ENCODE measurements at regions not wholly inside any gene's neighbourhood (a gene's known extent, or its start where the extent isn't known, plus 50 kb on each side); places are given as distances from the start of the nearest gene placed in this dataset.
"Not testable (repeated sequence)": the region's sequence is repeated elsewhere in the genome, so short reads cannot be mapped to it uniquely, and the experiment has no call there.

DNA sequence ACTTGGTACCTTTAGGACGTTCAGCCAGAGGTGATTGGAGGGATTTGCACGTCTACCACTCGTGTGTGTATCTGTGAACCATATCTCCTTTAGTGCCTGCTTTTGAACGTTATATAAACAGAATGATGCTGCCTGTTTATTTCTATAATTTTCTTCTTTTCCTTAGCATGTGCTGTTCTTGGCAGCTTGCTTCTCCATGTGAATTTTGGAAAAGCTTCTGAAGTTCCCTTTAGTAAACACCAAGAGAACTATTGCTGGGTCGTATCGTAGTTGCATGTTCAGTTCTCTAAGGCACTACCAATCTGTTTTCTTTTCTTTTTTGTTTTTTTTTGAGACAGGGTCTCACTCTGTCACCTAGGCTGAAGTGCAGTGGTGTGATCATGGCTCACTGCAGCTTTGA, 73.8 kb upstream of the FANCC start:
- dilution Hi-C loops (cut with MboI; ENCODE audit: extremely low pct_ligation_motif_present, low sequenced_read_pairs); FAIRE-seq; intact Hi-C loops (cut with micrococcal nuclease); H3K36me3 ChIP-seq (ENCODE audit: control insufficient read depth in 2 of 2, extremely low read depth in 1 of 2, insufficient read depth in 2 of 2, low read length in 2 of 2); H3K4me3 ChIP-seq (replicated peaks in 1 of 3; ENCODE audit: insufficient read depth in 1 of 3, low read depth in 1 of 3, low read length in 3 of 3); H3K9me1 ChIP-seq (replicated peaks; ENCODE audit: control insufficient read depth, extremely low read depth, insufficient read depth, low read length); POLR2A ChIA-PET; H3K4me2 ChIP-seq (ENCODE audit: insufficient read depth, low read length); H3K4me1 ChIP-seq (ENCODE audit: control insufficient read depth, extremely low read depth, insufficient read depth, low read length); H3K9me3 ChIP-seq (replicated peaks; ENCODE audit: control insufficient read depth, insufficient read depth, low read length); BruUV-seq (replicated peaks); H3K27me3 ChIP-seq (ENCODE audit: control insufficient read depth in 2 of 2, insufficient read depth in 2 of 2, low read length in 2 of 2); H2AFZ ChIP-seq (ENCODE audit: low read depth, low read length); H4K20me1 ChIP-seq (replicated peaks; ENCODE audit: control insufficient read depth, extremely low read depth, insufficient read depth, low read length); H3K27ac ChIP-seq (ENCODE audit: insufficient read depth, low read depth, low read length); H3K9ac ChIP-seq (replicated peaks; ENCODE audit: extremely low read depth, insufficient read depth, low read length); DNase-seq (ENCODE audit: low read depth, low spot score); H3K79me2 ChIP-seq (ENCODE audit: control insufficient read depth, insufficient read depth, low read length): not testable (repeated sequence)
- CTCF ChIA-PET, result interaction anchor here (1.6 kb wide), 1 partner anchor 21 kb away, joined by 4 read pairs; no protein-coding TSS in a partner anchor

DNA sequence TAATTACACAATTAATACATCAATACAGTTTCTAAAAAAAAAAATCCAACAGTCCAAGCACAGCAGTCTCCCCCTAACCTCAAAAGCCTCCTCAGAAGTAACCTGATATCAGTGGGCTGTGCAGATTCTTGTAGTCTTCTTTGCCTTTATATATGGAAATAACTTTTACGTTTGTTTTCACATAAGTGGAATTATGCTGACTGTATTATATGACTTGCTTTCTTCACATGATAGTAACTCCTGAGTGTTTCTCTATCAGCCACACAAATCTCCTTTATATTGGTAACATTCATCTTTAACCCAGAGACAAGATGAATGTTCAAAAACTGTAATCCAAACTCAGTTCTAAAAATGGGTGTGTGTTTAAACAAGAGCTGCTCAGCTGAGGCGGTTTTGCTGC, 71.9 kb upstream of the FANCC start:
- ChIA-PET POLR2A (no interaction called here), CTCF (no interaction called here)
- DNase-seq (ENCODE audit: low read depth, low spot score) (no peak), FAIRE-seq (no peak)
- dilution Hi-C loops (cut with MboI; ENCODE audit: extremely low pct_ligation_motif_present, low sequenced_read_pairs) (no loop called here), intact Hi-C loops (cut with micrococcal nuclease) (no loop called here)
- no peaks in the 10 kb centered on the region for H4K20me1 ChIP-seq (replicated peaks; ENCODE audit: control insufficient read depth, extremely low read depth, insufficient read depth, low read length)
- no peak overlapping the region for H3K27ac ChIP-seq (ENCODE audit: insufficient read depth, low read depth, low read length)
- H3K4me2 ChIP-seq (ENCODE audit: insufficient read depth, low read length), result no peak overlapping the region
- H3K36me3 ChIP-seq (ENCODE audit: control insufficient read depth in 2 of 2, extremely low read depth in 1 of 2, insufficient read depth in 2 of 2, low read length in 2 of 2), result no peaks in the 10 kb centered on the region
- H2AFZ ChIP-seq (ENCODE audit: low read depth, low read length), result no peak overlapping the region
- no peak overlapping the region for H3K4me3 ChIP-seq (replicated peaks in 1 of 3; ENCODE audit: insufficient read depth in 1 of 3, low read depth in 1 of 3, low read length in 3 of 3)
- H3K79me2 ChIP-seq (ENCODE audit: control insufficient read depth, insufficient read depth, low read length), result no peaks in the 10 kb centered on the region
- H3K9me1 ChIP-seq (replicated peaks; ENCODE audit: control insufficient read depth, extremely low read depth, insufficient read depth, low read length), result no peaks in the 10 kb centered on the region
- H3K9ac ChIP-seq (replicated peaks; ENCODE audit: extremely low read depth, insufficient read depth, low read length), result no peak overlapping the region
- BruUV-seq (replicated peaks), result no TSS peak
- TF ChIP-seq JUN (IDR thresholded peaks at IDR 0.05; ENCODE audit: borderline replicate concordance, insufficient read depth, insufficient read length, low read depth) (no peak), POLR2AphosphoS5 (IDR thresholded peaks at IDR 0.05; ENCODE audit: insufficient read depth, low read depth, low read length) (no peak), GATA2 (IDR thresholded peaks at IDR 0.05; ENCODE audit: insufficient read depth, insufficient read length, low read depth, low read length) (no peak), FOS (IDR thresholded peaks at IDR 0.05; ENCODE audit: borderline replicate concordance, insufficient read depth, low read length) (no peak), MYC (IDR thresholded peaks at IDR 0.05; ENCODE audit: low read depth, low read length) (no peak), POLR2A (IDR thresholded peaks at IDR 0.05; ENCODE audit: low read depth, low read length) (no peak)
- TF ChIP-seq, protein P1, sequence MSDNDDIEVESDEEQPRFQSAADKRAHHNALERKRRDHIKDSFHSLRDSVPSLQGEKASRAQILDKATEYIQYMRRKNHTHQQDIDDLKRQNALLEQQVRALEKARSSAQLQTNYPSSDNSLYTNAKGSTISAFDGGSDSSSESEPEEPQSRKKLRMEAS (IDR thresholded peaks at IDR 0.05; ENCODE audit: insufficient read depth, insufficient read length), result no peak
- TF ChIP-seq, protein P2, sequence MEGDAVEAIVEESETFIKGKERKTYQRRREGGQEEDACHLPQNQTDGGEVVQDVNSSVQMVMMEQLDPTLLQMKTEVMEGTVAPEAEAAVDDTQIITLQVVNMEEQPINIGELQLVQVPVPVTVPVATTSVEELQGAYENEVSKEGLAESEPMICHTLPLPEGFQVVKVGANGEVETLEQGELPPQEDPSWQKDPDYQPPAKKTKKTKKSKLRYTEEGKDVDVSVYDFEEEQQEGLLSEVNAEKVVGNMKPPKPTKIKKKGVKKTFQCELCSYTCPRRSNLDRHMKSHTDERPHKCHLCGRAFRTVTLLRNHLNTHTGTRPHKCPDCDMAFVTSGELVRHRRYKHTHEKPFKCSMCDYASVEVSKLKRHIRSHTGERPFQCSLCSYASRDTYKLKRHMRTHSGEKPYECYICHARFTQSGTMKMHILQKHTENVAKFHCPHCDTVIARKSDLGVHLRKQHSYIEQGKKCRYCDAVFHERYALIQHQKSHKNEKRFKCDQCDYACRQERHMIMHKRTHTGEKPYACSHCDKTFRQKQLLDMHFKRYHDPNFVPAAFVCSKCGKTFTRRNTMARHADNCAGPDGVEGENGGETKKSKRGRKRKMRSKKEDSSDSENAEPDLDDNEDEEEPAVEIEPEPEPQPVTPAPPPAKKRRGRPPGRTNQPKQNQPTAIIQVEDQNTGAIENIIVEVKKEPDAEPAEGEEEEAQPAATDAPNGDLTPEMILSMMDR (IDR thresholded peaks at IDR 0.05; ENCODE audit: extremely low read depth in 1 of 2, insufficient read depth in 1 of 2, low read depth in 1 of 2, low read length in 2 of 2), result no peak
- no peaks in the 10 kb centered on the region for H3K9me3 ChIP-seq (replicated peaks; ENCODE audit: control insufficient read depth, insufficient read depth, low read length)
- H3K4me1 ChIP-seq (ENCODE audit: control insufficient read depth, extremely low read depth, insufficient read depth, low read length), result no peaks in the 10 kb centered on the region
- H3K27me3 ChIP-seq (ENCODE audit: control insufficient read depth in 2 of 2, insufficient read depth in 2 of 2, low read length in 2 of 2), result peaks cover 0 to 3% of the 10 kb centered on the region in 2 experiments
